D721Med (cell line): ENCODE measurements at regions not wholly inside any gene's neighbourhood (a gene's known extent, or its start where the extent isn't known, plus 50 kb on each side); places are given as distances from the start of the nearest gene placed in this dataset.

ENCODE experiments used
- DNase-seq: peaks from one replicate; pipeline ENCODE4 v3.0.0; 2011; ENCODE audit warnings: low spot score; ENCODE audit not compliant: insufficient read length
- FAIRE-seq: peaks from 2 replicates; lab custom pipeline; 2011; peaks lifted over from hg19 to GRCh38; lab: Jason Lieb, UNC
- CTCF ChIP-seq: IDR thresholded peaks from 2 replicates; pipeline ENCODE4 v1.5.1; 2012; ENCODE audit warnings: mild to moderate bottlenecking, control low read depth; ENCODE audit not compliant: insufficient read depth; ENCODE audit errors: missing control alignments

GRCh38 chr12:89087149-89087825 is 265.0 kb downstream of the DUSP6 start:
- FAIRE-seq = no peak
- no peak for DNase-seq
- TF ChIP-seq CTCF = no peak

- no peak for TF ChIP-seq CTCF
- DNase-seq (no peak), FAIRE-seq (no peak)
Observed at GRCh38 chr12:89085421-89085820, 266.9 kb downstream of the DUSP6 start.

- no peak for FAIRE-seq
- no peak for TF ChIP-seq CTCF
- no peak for DNase-seq
Observed at GRCh38 chr12:89084751-89085150, 267.6 kb downstream of the DUSP6 start.

- DNase-seq (no peak), FAIRE-seq (no peak)
- TF ChIP-seq CTCF = no peak
Observed at GRCh38 chr12:89083491-89083890, 268.8 kb downstream of the DUSP6 start.

GRCh38 chr12:89082370-89082753 is 269.9 kb downstream of the DUSP6 start:
- DNase-seq = no peak
- no peak for FAIRE-seq
- no peak for TF ChIP-seq CTCF

GRCh38 chr12:89081719-89082369 is 270.5 kb downstream of the DUSP6 start:
- DNase-seq = no peak
- no peak for TF ChIP-seq CTCF
- FAIRE-seq = no peak
